BJ (cell line): ENCODE measurements at regions not wholly inside any gene's neighbourhood (a gene's known extent, or its start where the extent isn't known, plus 50 kb on each side); places are given as distances from the start of the nearest gene placed in this dataset.

Experiments
- CTCF ChIA-PET: fragments of 350-600 bp; formaldehyde crosslinking; extraction: SDS; loops from one replicate; lab custom pipeline; 2021; ENCODE audit warnings: antibody characterized with exemption, inconsistent platforms; lab: Yijun Ruan, JAX
- POLR2A ChIA-PET: fragments of 300-600 bp; sonication (Branson Sonifier 250); formaldehyde crosslinking; extraction: SDS; loops from one replicate; lab custom pipeline; 2021; ENCODE audit warnings: antibody characterized with exemption; lab: Charles Lee
- DNase-seq: peaks from one replicate; pipeline ENCODE4 v3.0.0-alpha.2; 2011; ENCODE audit warnings: low read depth
- H3K27me3 ChIP-seq: 2 replicates; pipeline ENCODE4 v1.6.0; 2011; ENCODE audit warnings: low read length; ENCODE audit not compliant: control insufficient read depth, insufficient read depth
- H3K36me3 ChIP-seq: 2 replicates; pipeline ENCODE4 v1.5.1; 2011; ENCODE audit warnings: low read length; ENCODE audit not compliant: control insufficient read depth, insufficient read depth
- H3K4me3 ChIP-seq: 2 replicates; pipeline ENCODE4 v1.5.1; 2011; ENCODE audit warnings: low read depth, mild to moderate bottlenecking, control low read depth, low read length
- TF ChIP-seq, protein P1 (sequence below): IDR thresholded peaks from 2 replicates; pipeline ENCODE4 v1.5.1; 2011; ENCODE audit warnings: low read depth, mild to moderate bottlenecking, control low read depth, inconsistent platforms, low read length, moderate library complexity; ENCODE audit not compliant: insufficient read depth

DNA sequence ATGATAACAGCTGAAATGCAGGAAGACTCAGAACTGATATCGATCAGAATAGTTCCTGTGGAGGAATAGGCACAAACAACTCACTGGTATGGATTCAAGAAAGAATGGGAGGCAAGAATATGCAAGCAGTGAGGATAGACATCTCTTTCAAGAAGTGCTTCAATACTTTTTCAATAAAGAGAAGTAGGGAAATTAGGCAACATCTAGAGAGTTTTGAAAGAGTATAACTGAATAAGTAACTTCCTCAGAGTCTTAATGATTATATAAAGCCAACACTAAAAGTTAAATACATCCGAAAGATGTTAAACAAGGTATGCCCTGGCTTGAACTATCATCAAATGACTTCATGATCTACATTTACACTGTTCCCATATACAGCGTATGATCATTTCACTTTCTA lies 1443.0 kb downstream of the PCDH7 start:
- DNase-seq = no peak
- TF ChIP-seq, protein P1, sequence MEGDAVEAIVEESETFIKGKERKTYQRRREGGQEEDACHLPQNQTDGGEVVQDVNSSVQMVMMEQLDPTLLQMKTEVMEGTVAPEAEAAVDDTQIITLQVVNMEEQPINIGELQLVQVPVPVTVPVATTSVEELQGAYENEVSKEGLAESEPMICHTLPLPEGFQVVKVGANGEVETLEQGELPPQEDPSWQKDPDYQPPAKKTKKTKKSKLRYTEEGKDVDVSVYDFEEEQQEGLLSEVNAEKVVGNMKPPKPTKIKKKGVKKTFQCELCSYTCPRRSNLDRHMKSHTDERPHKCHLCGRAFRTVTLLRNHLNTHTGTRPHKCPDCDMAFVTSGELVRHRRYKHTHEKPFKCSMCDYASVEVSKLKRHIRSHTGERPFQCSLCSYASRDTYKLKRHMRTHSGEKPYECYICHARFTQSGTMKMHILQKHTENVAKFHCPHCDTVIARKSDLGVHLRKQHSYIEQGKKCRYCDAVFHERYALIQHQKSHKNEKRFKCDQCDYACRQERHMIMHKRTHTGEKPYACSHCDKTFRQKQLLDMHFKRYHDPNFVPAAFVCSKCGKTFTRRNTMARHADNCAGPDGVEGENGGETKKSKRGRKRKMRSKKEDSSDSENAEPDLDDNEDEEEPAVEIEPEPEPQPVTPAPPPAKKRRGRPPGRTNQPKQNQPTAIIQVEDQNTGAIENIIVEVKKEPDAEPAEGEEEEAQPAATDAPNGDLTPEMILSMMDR = no peak
- Histone ChIP-seq H3K36me3 (no peaks in the 10 kb centered on the region), H3K4me3 (no peak overlapping the region), H3K27me3 (no peaks in the 10 kb centered on the region)
- CTCF ChIA-PET = interaction anchor here (0.6 kb wide), 1 partner anchor 47 kb away, joined by 3 read pairs; no protein-coding TSS in a partner anchor
- POLR2A ChIA-PET = no interaction called here

DNA sequence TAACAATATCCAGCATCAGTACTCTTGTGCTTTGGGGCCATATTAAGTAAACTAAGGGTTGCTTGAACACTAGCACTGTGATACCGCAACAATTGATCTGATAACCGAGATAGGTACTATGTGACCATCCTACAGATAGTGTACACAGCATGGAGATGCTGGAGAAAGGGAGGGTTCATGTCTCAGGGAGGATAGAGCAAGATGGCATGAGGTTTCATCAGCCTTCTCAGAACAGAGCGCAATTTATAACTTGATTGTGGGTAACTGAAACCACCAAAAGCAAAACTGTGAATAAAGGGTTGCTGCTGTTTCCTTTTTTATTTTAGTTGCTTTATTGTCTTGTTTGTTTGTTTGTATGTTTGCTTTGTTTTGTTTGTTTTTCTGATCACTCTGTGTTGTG lies 1449.7 kb downstream of the PCDH7 start:
- CTCF ChIA-PET = interaction anchor here (1.0 kb wide), 1 partner anchor 8 kb away, joined by 3 read pairs; no protein-coding TSS in a partner anchor

DNA sequence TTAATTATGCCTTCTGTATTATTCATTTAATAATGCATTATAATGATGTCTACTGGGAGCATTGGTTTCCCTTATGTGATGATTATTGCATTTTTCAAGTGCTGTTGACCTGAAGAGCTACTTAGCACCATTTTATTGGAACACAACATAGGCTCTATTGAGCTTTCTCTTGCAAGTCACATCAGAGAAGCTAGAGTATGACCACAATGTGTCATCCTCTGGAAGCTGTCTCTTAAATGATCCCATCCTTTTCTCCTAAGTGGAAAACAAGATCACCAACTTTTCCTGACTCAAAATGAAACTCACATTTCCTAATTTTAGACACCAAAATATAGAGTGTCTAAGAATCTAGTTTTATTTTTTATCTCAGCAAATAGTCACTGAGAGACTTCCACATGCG lies 1451.9 kb downstream of the PCDH7 start:
- no peaks in the 10 kb centered on the region for H3K27me3 ChIP-seq
- H3K4me3 ChIP-seq = no peak overlapping the region
- ChIA-PET CTCF (interaction anchor here (0.6 kb wide), 1 partner anchor 624 kb away, joined by 3 read pairs; no protein-coding TSS in a partner anchor), POLR2A (no interaction called here)
- H3K36me3 ChIP-seq = no peaks in the 10 kb centered on the region
- TF ChIP-seq, protein P1 = no peak
- DNase-seq = no peak

More for the DNA sequence above, 1449.7 kb downstream of the PCDH7 start:
- no peak for DNase-seq
- Histone ChIP-seq H3K36me3 (no peaks in the 10 kb centered on the region), H3K27me3 (no peaks in the 10 kb centered on the region), H3K4me3 (no peak overlapping the region)
- TF ChIP-seq, protein P1 = no peak
- POLR2A ChIA-PET = no interaction called here

DNA sequence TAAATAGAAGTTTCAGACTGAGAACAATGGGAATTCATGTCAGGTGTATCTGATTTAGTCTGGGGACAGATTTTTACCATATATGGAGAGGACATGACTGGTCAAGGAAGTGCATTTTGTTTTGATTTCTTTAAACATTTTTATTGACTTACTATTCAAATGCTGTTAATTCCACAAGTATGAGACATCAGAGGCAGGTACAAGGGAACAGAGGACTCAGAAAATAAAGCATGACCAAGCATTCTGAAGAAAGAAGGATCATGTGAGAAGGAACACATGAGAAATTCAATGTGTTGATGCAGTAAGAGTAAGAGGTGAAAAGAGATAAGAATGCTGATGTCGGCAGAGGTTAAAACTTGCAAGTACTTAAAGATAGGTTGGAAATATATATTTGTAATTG lies 1452.6 kb downstream of the PCDH7 start:
- no peak for DNase-seq
- Histone ChIP-seq H3K27me3 (no peaks in the 10 kb centered on the region), H3K4me3 (no peak overlapping the region), H3K36me3 (no peaks in the 10 kb centered on the region)
- ChIA-PET CTCF (no interaction called here), POLR2A (no interaction called here)
- TF ChIP-seq, protein P1 = no peak

DNA sequence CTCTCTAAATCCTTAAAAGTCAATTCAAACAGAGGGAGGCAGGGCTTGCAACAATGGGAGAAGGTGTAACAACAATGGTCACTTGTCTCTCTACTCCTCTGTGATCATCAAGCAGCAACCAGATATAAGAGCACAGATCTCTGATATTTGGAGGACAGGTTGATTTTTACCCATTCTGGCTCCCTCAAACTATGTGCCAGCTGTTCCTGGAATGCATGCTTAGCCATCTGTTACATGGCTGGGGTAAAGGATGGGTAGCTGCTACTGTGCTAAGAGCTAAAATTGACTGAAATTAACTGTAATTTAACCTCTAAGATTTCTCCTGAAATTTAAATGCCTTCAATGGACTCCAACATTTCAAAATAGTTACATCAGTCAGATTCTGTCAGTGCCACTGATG lies 1459.9 kb downstream of the PCDH7 start:
- DNase-seq = no peak
- H3K27me3 ChIP-seq = no peaks in the 10 kb centered on the region
- ChIA-PET CTCF (no interaction called here), POLR2A (no interaction called here)
- TF ChIP-seq, protein P1 = no peak
- H3K4me3 ChIP-seq = no peak overlapping the region
- H3K36me3 ChIP-seq = no peaks in the 10 kb centered on the region
